ENCODE measurements at regions not wholly inside any gene's neighbourhood (a gene's known extent, or its start where the extent isn't known, plus 50 kb on each side); places are given as distances from the start of the nearest gene placed in this dataset.
"Not testable (repeated sequence)": the region's sequence is repeated elsewhere in the genome, so short reads cannot be mapped to it uniquely, and the experiment has no call there.

DNA sequence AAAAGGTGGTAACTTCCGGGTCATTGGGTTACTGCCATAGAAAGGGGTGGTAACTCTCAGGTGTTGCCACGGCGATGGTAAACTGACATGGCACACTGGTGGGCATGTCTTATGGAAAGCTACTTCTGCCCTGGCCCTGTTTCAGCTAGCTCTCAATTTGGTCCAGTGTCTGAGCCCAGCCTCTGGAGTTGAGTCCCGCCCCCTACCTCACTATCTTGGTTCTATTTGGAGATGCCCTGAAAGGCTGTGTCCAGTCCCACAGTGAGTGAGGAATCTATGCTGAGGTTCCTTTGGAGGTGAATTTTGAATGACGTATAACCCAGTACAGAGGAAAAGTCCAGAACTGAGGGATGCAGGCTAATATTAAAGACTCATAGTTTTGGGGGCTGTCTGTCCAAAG lies 230.4 kb upstream of the PLGLB1 start:
- TF ChIP-seq POLR2AphosphoS5, GABPA (IDR thresholded peaks at IDR 0.05; ENCODE audit: low read depth): not testable (repeated sequence)
- TF ChIP-seq, protein P1, sequence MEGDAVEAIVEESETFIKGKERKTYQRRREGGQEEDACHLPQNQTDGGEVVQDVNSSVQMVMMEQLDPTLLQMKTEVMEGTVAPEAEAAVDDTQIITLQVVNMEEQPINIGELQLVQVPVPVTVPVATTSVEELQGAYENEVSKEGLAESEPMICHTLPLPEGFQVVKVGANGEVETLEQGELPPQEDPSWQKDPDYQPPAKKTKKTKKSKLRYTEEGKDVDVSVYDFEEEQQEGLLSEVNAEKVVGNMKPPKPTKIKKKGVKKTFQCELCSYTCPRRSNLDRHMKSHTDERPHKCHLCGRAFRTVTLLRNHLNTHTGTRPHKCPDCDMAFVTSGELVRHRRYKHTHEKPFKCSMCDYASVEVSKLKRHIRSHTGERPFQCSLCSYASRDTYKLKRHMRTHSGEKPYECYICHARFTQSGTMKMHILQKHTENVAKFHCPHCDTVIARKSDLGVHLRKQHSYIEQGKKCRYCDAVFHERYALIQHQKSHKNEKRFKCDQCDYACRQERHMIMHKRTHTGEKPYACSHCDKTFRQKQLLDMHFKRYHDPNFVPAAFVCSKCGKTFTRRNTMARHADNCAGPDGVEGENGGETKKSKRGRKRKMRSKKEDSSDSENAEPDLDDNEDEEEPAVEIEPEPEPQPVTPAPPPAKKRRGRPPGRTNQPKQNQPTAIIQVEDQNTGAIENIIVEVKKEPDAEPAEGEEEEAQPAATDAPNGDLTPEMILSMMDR (IDR thresholded peaks at IDR 0.05; ENCODE audit: insufficient read depth, low read length) = not testable (repeated sequence)
- TF ChIP-seq, protein P2, sequence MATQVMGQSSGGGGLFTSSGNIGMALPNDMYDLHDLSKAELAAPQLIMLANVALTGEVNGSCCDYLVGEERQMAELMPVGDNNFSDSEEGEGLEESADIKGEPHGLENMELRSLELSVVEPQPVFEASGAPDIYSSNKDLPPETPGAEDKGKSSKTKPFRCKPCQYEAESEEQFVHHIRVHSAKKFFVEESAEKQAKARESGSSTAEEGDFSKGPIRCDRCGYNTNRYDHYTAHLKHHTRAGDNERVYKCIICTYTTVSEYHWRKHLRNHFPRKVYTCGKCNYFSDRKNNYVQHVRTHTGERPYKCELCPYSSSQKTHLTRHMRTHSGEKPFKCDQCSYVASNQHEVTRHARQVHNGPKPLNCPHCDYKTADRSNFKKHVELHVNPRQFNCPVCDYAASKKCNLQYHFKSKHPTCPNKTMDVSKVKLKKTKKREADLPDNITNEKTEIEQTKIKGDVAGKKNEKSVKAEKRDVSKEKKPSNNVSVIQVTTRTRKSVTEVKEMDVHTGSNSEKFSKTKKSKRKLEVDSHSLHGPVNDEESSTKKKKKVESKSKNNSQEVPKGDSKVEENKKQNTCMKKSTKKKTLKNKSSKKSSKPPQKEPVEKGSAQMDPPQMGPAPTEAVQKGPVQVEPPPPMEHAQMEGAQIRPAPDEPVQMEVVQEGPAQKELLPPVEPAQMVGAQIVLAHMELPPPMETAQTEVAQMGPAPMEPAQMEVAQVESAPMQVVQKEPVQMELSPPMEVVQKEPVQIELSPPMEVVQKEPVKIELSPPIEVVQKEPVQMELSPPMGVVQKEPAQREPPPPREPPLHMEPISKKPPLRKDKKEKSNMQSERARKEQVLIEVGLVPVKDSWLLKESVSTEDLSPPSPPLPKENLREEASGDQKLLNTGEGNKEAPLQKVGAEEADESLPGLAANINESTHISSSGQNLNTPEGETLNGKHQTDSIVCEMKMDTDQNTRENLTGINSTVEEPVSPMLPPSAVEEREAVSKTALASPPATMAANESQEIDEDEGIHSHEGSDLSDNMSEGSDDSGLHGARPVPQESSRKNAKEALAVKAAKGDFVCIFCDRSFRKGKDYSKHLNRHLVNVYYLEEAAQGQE (IDR thresholded peaks at IDR 0.05; ENCODE audit: insufficient replicate concordance, low read depth) = not testable (repeated sequence)
